ENCODE measurements at regions not wholly inside any gene's neighbourhood (a gene's known extent, or its start where the extent isn't known, plus 50 kb on each side); places are given as distances from the start of the nearest gene placed in this dataset.

GRCh38 chr2:2688254-2688653 lies 357.2 kb upstream of the MYT1L start:
- Histone ChIP-seq H3K9me3 (ENCODE audit: low read depth) (no peaks in the 10 kb centered on the region), H3K4me1 (ENCODE audit: insufficient read depth) (no peaks in the 10 kb centered on the region), H3K4me2 (no peak overlapping the region), H2AFZ (no peak overlapping the region), H4K20me1 (ENCODE audit: insufficient read depth, poor library complexity, severe bottlenecking) (no peaks in the 10 kb centered on the region), H3K36me3 (replicated peaks; ENCODE audit: insufficient read depth, low read depth) (no peaks in the 10 kb centered on the region), H3K79me2 (no peaks in the 10 kb centered on the region), H3K9me2 (replicated peaks; ENCODE audit: insufficient read depth) (no peaks in the 10 kb centered on the region), H3K27me3 (no peaks in the 10 kb centered on the region), H3K4me3 (no peak overlapping the region), H3K27ac (no peak overlapping the region)
- no peak for DNase-seq (ENCODE audit: low spot score)
- TF ChIP-seq EZH2 (IDR thresholded peaks at IDR 0.05; ENCODE audit: borderline replicate concordance) (no peak), EZH2phosphoT487 (IDR thresholded peaks at IDR 0.05; ENCODE audit: low read depth, severe bottlenecking, unreplicated experiment) (no peak), CTCF (IDR thresholded peaks at IDR 0.05; ENCODE audit: poor library complexity) (no peak)
- WGBS (ENCODE audit: low lambda C conversion rate, missing lambda C conversion rate) = 79% methylated on average over 6 of the region's 6 CpGs

DNA sequence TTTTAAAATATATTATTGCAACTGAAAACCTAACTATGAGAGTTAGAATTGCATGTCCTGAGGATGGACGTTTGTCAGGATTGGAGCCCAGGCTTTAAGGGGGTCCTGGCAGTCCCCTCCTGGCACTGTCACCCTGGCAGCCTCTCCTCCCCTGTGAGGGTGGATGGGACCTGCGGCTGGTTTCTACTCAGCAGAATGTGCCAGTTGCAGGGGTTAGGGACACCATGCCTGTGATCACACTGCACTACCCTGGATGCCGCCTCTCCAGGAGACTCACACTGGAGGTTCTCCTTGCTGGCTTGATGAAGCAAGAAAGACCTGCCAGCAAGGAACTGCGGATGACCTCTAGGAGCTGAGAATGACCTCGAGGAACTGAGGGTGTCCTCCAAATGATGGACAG lies 356.7 kb upstream of the MYT1L start:
- Histone ChIP-seq H3K9me2 (replicated peaks; ENCODE audit: insufficient read depth) (no peaks in the 10 kb centered on the region), H3K79me2 (no peaks in the 10 kb centered on the region), H3K27me3 (no peaks in the 10 kb centered on the region), H4K20me1 (ENCODE audit: insufficient read depth, poor library complexity, severe bottlenecking) (no peaks in the 10 kb centered on the region), H3K4me3 (no peak overlapping the region), H3K9me3 (ENCODE audit: low read depth) (no peaks in the 10 kb centered on the region), H3K4me1 (ENCODE audit: insufficient read depth) (no peaks in the 10 kb centered on the region), H3K36me3 (replicated peaks; ENCODE audit: insufficient read depth, low read depth) (no peaks in the 10 kb centered on the region), H3K27ac (no peak overlapping the region), H3K4me2 (no peak overlapping the region), H2AFZ (no peak overlapping the region)
- DNase-seq (ENCODE audit: low spot score) = no peak
- TF ChIP-seq CTCF (IDR thresholded peaks at IDR 0.05; ENCODE audit: poor library complexity) (no peak), EZH2phosphoT487 (IDR thresholded peaks at IDR 0.05; ENCODE audit: low read depth, severe bottlenecking, unreplicated experiment) (no peak), EZH2 (IDR thresholded peaks at IDR 0.05; ENCODE audit: borderline replicate concordance) (no peak)
- WGBS (ENCODE audit: low lambda C conversion rate, missing lambda C conversion rate) = 87% methylated on average over 5 of the region's 5 CpGs

DNA sequence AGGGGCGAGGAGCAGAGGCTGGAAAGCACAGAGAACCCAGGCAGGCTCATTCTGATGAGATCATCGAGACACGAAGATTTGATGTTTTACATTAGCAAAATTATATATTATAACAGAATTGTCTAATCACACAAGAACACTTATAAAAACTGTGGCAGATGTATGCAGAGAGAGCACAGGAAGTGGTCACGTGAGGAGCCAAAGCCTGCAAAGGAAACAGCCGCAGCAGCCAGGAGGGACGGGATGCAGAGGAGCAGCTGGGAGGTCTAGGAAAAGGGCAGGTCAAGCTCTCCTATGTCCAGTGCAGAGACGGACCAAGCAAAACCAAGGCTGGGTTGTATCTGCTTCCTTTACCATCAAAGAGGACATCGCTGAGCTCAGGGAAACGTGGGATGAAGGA lies 355.1 kb upstream of the MYT1L start:
- H3K4me2 ChIP-seq = no peak overlapping the region
- H3K36me3 ChIP-seq (replicated peaks; ENCODE audit: insufficient read depth, low read depth) = no peaks in the 10 kb centered on the region
- no peak for TF ChIP-seq EZH2 (IDR thresholded peaks at IDR 0.05; ENCODE audit: borderline replicate concordance)
- TF ChIP-seq CTCF (IDR thresholded peaks at IDR 0.05; ENCODE audit: poor library complexity) = no peak
- no peak for TF ChIP-seq EZH2phosphoT487 (IDR thresholded peaks at IDR 0.05; ENCODE audit: low read depth, severe bottlenecking, unreplicated experiment)
- H3K27ac ChIP-seq = no peak overlapping the region
- H3K79me2 ChIP-seq = no peaks in the 10 kb centered on the region
- no peaks in the 10 kb centered on the region for H4K20me1 ChIP-seq (ENCODE audit: insufficient read depth, poor library complexity, severe bottlenecking)
- H3K4me3 ChIP-seq = no peak overlapping the region
- H3K27me3 ChIP-seq = no peaks in the 10 kb centered on the region
- no peak overlapping the region for H2AFZ ChIP-seq
- no peaks in the 10 kb centered on the region for H3K9me3 ChIP-seq (ENCODE audit: low read depth)
- DNase-seq (ENCODE audit: low spot score) = no peak
- WGBS (ENCODE audit: low lambda C conversion rate, missing lambda C conversion rate) = 78% methylated on average over 9 of the region's 9 CpGs
- no peaks in the 10 kb centered on the region for H3K4me1 ChIP-seq (ENCODE audit: insufficient read depth)
- no peaks in the 10 kb centered on the region for H3K9me2 ChIP-seq (replicated peaks; ENCODE audit: insufficient read depth)
